ENCODE measurements at regions not wholly inside any gene's neighbourhood (a gene's known extent, or its start where the extent isn't known, plus 50 kb on each side); places are given as distances from the start of the nearest gene placed in this dataset.

DNA sequence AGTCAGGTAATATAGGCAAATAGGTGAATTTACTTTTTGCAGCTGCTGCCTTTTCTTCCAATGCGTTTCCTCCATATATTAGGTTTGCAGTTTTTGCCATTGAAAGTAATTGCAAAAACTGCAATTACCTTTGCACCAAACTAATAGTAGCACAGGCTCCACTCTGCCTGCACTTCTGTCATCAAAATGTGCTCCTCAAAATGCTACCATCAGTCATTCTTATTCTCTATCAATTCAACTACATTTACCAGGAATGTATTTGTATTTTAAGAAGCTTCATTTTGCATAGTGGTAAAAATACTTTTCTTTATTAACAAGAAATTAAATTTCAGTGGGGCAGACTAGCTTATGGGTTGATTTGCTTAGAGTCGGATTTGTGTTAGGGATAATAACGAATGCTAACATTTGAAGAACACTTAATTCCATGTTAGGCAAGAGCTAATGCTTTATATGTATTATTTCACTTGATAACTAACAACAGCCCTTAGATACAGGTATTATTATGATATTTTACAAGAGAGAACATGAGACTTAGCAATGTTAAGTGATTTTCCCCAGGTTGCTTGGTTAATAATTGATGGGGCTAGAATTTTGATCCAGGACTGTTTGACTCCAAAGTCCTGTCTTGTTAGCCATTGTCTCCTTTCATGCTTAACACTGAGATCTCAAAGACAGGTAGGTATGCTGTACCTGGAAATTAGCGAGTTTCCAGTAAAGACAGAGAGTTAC lies 300.4 kb downstream of the MAN2A1 start:
- H2BK120ac ChIP-seq (ENCODE audit: low read depth, low read length, poor library complexity, severe bottlenecking): no peak overlapping the region
- H4K20me1 ChIP-seq (ENCODE audit: control insufficient read depth, insufficient read depth, insufficient read length): no peaks in the 10 kb centered on the region
- no peak overlapping the region for H3T11ph ChIP-seq (ENCODE audit: low read length)
- no peaks in the 10 kb centered on the region for H3K23me2 ChIP-seq (ENCODE audit: insufficient read length, low read depth, low read length, poor library complexity, severe bottlenecking)
- H3K9ac ChIP-seq (ENCODE audit: extremely low read depth, insufficient read length, low read length): no peak overlapping the region
- no peak overlapping the region for H2AK5ac ChIP-seq (ENCODE audit: insufficient read length, low read length)
- no peaks in the 10 kb centered on the region for H3K4me1 ChIP-seq (ENCODE audit: insufficient read depth, low read length)
- TF ChIP-seq, protein P1, sequence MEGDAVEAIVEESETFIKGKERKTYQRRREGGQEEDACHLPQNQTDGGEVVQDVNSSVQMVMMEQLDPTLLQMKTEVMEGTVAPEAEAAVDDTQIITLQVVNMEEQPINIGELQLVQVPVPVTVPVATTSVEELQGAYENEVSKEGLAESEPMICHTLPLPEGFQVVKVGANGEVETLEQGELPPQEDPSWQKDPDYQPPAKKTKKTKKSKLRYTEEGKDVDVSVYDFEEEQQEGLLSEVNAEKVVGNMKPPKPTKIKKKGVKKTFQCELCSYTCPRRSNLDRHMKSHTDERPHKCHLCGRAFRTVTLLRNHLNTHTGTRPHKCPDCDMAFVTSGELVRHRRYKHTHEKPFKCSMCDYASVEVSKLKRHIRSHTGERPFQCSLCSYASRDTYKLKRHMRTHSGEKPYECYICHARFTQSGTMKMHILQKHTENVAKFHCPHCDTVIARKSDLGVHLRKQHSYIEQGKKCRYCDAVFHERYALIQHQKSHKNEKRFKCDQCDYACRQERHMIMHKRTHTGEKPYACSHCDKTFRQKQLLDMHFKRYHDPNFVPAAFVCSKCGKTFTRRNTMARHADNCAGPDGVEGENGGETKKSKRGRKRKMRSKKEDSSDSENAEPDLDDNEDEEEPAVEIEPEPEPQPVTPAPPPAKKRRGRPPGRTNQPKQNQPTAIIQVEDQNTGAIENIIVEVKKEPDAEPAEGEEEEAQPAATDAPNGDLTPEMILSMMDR (conservative IDR thresholded peaks at IDR 0.05): no peak
- no peak overlapping the region for H3K23ac ChIP-seq (ENCODE audit: insufficient read length, low read depth, low read length)
- H3K27me3 ChIP-seq (ENCODE audit: insufficient read depth, low read length): no peaks in the 10 kb centered on the region
- no peak overlapping the region for H4K5ac ChIP-seq (ENCODE audit: insufficient read length, low read depth, low read length)
- no peaks in the 10 kb centered on the region for H3K79me2 ChIP-seq (ENCODE audit: insufficient read depth, low read length)
- no peak overlapping the region for H3K4ac ChIP-seq (ENCODE audit: low read depth, low read length)
- H2BK15ac ChIP-seq (ENCODE audit: low read depth, low read length): no peak overlapping the region
- no peak overlapping the region for H3K14ac ChIP-seq (ENCODE audit: insufficient read depth, low read length)
- no peak overlapping the region for H2BK20ac ChIP-seq (ENCODE audit: low read depth, low read length, poor library complexity, severe bottlenecking)
- no peaks in the 10 kb centered on the region for H3K79me1 ChIP-seq (ENCODE audit: insufficient read depth, low read depth, low read length, poor library complexity, severe bottlenecking)
- no peak for DNase-seq
- Mint-ChIP-seq H3K4me3 (no peak overlapping the region), H3K4me1 (peaks cover 4 to 5% of the 10 kb centered on the region in 2 experiments; a peak in 2 of 4 replicates), H3K9me3 (no peaks in the 10 kb centered on the region), H3K27me3 (ENCODE audit: low read depth) (no peaks in the 10 kb centered on the region), H3K36me3 (ENCODE audit: insufficient read depth in 1 of 3, low read depth in 3 of 3) (no peaks in the 10 kb centered on the region), H3K27ac (no peak overlapping the region)
- H3K9me3 ChIP-seq (ENCODE audit: control insufficient read depth, low read depth, low read length): no peaks in the 10 kb centered on the region
- no CpG with 5 or more reads among the region's 4 CpGs for WGBS (ENCODE audit: extremely low coverage, insufficient read length, low lambda C conversion rate)
- H4K91ac ChIP-seq (ENCODE audit: insufficient read length, low read depth, low read length): no peak overlapping the region
- no peak overlapping the region for H4K8ac ChIP-seq (replicated peaks; ENCODE audit: insufficient read length, low read depth, low read length)
- H3K27ac ChIP-seq (ENCODE audit: insufficient read length, low read depth, low read length): no peak overlapping the region
- H2BK5ac ChIP-seq (ENCODE audit: insufficient read length, low read length): no peak overlapping the region
- no peak overlapping the region for H3K56ac ChIP-seq (ENCODE audit: insufficient read length, low read depth, low read length)
- H2BK12ac ChIP-seq (ENCODE audit: insufficient read length, low read depth, low read length): no peak overlapping the region
- no peak overlapping the region for H3K4me2 ChIP-seq (ENCODE audit: insufficient read depth, insufficient read length, low read length)
- no peak overlapping the region for H2AFZ ChIP-seq (ENCODE audit: low read length)
- no peak overlapping the region for H3K18ac ChIP-seq (ENCODE audit: insufficient read length, low read depth, low read length)

All from H9 (cell line).